Vagina (tissue), 2 donors: ENCODE measurements at regions not wholly inside any gene's neighbourhood (a gene's known extent, or its start where the extent isn't known, plus 50 kb on each side); places are given as distances from the start of the nearest gene placed in this dataset.

ENCODE experiments used
- DNase-seq, 2 donors: peaks; one replicate each; pipeline ENCODE4 v3.0.0-alpha.2; 2017; ENCODE audit errors: extremely low spot score in 2 of 2
- H3K27ac ChIP-seq: fragments of 200-600 bp; sonication (generic); one replicate; pipeline ENCODE4 v1.5.1; 2019
- H3K27me3 ChIP-seq: fragments of 200-600 bp; sonication (generic); one replicate; pipeline ENCODE4 v1.5.1; 2019
- H3K36me3 ChIP-seq, 2 donors: fragments of 200-600 bp; sonication (generic); one replicate each; pipeline ENCODE4 v1.5.1; 2017 to 2019
- H3K4me1 ChIP-seq: fragments of 200-600 bp; sonication (generic); one replicate; pipeline ENCODE4 v1.5.1; 2019
- H3K4me3 ChIP-seq, 2 donors: fragments of 200-600 bp; sonication (generic); 1 replicate in 1 of 2; 2 replicates in 1 of 2; pipeline ENCODE4 v1.5.1; 2016 to 2019
- H3K9me3 ChIP-seq: fragments of 200-600 bp; sonication (generic); one replicate; pipeline ENCODE4 v1.5.1; 2019
- POLR2A ChIP-seq, 2 donors: fragments of 450-650 bp; IDR thresholded peaks; one replicate each; pipeline ENCODE4 v1.6.1; 2017; ENCODE audit warnings: antibody characterized with exemption in 2 of 2, mild to moderate bottlenecking in 2 of 2, moderate library complexity in 2 of 2
- POLR2AphosphoS5 ChIP-seq, 2 donors: sonication (generic); formaldehyde crosslinking; IDR thresholded peaks; one replicate each; pipeline ENCODE4 v1.9.0; 2017; ENCODE audit warnings: antibody characterized with exemption in 2 of 2, mild to moderate bottlenecking in 2 of 2, low read depth in 1 of 2; ENCODE audit not compliant: insufficient read depth in 1 of 2
- intact Hi-C: fragments of 100-400 bp; cut with DNase I; formaldehyde crosslinking; loops from one replicate; pipeline ENCODE4 v1.15.1; 2023
- TF ChIP-seq, protein P1 (sequence below), 3 experiments: fragments of 450-650 bp in 2 of 3; fragments of 200-600 bp in 1 of 3; sonication (generic) in 1 of 3; IDR thresholded peaks; one replicate each; pipeline ENCODE4 v1.5.1; 2017 to 2019; ENCODE audit warnings: antibody characterized with exemption in 3 of 3, mild to moderate bottlenecking in 2 of 3, moderate library complexity in 2 of 3

DNA sequence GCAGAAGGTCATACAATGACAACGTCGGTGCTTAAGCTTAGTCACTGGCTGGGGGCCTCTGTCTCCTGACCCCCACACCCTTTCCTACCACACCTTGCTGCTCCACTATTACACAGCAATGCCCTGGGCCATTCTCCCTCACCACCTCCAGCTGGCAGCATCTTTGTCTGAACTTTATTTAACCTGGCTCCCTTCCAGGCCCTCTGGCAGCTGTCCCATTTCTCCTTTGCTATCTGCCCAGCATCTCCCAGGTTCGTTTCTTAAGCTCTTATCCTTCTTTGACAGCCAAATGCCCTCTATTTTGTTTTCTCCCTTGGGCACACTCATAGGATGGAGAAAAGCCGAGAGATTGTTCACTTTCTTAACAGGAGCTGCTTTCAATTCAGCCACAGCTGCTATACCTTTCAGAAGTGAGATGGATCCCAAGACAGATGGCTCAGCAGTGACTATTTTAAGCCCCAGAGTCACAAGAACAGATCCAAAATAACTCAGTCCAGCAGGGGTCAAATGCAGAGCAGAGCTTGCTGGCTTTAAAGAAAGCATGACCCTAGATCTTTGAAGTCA is 1277.1 kb upstream of the AUTS2 start:
- no peaks in the 10 kb centered on the region for H3K36me3 ChIP-seq
- intact Hi-C loops: no loop called here
- no peaks in the 10 kb centered on the region for H3K27me3 ChIP-seq
- no peak overlapping the region for H3K27ac ChIP-seq
- TF ChIP-seq POLR2AphosphoS5 (IDR thresholded peaks at IDR 0.05; ENCODE audit: insufficient read depth in 1 of 2, low read depth in 1 of 2): peak in 1 of 2 donors; percentile 21
- TF ChIP-seq, protein P1, sequence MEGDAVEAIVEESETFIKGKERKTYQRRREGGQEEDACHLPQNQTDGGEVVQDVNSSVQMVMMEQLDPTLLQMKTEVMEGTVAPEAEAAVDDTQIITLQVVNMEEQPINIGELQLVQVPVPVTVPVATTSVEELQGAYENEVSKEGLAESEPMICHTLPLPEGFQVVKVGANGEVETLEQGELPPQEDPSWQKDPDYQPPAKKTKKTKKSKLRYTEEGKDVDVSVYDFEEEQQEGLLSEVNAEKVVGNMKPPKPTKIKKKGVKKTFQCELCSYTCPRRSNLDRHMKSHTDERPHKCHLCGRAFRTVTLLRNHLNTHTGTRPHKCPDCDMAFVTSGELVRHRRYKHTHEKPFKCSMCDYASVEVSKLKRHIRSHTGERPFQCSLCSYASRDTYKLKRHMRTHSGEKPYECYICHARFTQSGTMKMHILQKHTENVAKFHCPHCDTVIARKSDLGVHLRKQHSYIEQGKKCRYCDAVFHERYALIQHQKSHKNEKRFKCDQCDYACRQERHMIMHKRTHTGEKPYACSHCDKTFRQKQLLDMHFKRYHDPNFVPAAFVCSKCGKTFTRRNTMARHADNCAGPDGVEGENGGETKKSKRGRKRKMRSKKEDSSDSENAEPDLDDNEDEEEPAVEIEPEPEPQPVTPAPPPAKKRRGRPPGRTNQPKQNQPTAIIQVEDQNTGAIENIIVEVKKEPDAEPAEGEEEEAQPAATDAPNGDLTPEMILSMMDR (IDR thresholded peaks at IDR 0.05): no peak
- peaks cover 18% of the 10 kb centered on the region for H3K4me1 ChIP-seq
- no peak overlapping the region for H3K4me3 ChIP-seq
- H3K9me3 ChIP-seq: no peaks in the 10 kb centered on the region
- no peak for DNase-seq

DNA sequence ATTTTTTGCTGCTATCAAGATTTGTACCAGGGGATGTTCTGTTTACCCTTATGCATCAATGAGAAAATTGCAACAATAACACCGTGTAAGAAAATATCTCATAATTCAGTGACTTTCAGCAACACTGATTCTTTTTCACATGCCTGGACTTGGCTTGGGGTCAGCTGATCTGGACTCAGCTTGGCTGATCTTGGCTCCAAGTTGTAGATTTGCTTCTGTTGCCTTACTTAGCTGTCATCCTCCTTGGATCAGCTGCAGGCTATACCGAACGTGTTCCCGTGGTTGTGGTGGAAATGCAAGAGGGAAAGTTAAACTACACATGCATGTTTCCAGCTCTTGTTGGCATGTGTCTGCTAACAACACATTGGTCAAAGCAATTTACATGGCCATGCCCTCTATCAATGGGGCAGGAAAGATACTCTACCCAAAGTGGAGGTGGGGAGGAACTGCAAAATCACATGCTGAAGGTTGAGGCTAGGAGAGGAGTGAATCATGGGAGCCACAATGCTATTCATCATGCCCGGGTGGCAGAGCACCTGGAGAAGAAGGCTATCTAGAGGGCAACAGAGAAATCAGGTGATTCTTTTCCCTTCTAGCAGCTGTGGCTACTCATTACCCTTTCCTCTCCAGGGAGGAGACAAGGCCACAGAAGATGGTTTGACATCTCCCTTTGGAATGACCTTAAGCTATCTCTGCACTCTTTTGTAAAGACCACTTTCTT is 1276.3 kb upstream of the AUTS2 start:
- H3K27me3 ChIP-seq: no peaks in the 10 kb centered on the region
- no peak for DNase-seq
- H3K36me3 ChIP-seq: no peaks in the 10 kb centered on the region
- no peak overlapping the region for H3K27ac ChIP-seq
- H3K4me3 ChIP-seq: no peak overlapping the region
- no peaks in the 10 kb centered on the region for H3K9me3 ChIP-seq
- peaks cover 18% of the 10 kb centered on the region for H3K4me1 ChIP-seq
- TF ChIP-seq, protein P1 (IDR thresholded peaks at IDR 0.05): no peak
- TF ChIP-seq POLR2A (IDR thresholded peaks at IDR 0.05): no peak
- TF ChIP-seq POLR2AphosphoS5 (IDR thresholded peaks at IDR 0.05; ENCODE audit: insufficient read depth in 1 of 2, low read depth in 1 of 2): no peak
- intact Hi-C loops: no loop called here

DNA sequence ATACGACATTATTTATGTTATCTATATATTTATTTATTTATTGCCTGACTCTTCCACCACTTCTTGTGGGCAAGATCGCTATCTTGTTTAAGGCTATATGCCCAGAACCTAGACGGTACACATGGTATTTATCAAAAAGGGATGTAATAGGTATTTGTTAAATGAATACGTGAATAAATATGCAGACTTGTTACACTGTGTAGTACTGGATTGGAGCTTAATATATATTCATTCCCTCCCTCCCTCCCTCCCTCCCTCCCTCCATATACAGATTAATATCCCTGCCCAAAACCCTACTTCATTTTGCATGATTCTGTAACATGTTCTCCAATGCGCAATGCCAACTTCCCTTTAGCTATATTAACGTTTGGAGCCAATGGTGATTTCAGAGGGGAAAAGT is 1273.7 kb upstream of the AUTS2 start:
- Histone ChIP-seq H3K4me1 (peaks cover 18% of the 10 kb centered on the region), H3K9me3 (no peaks in the 10 kb centered on the region), H3K27me3 (no peaks in the 10 kb centered on the region), H3K36me3 (no peaks in the 10 kb centered on the region), H3K27ac (no peak overlapping the region), H3K4me3 (no peak overlapping the region)
- no peak for TF ChIP-seq POLR2AphosphoS5 (IDR thresholded peaks at IDR 0.05; ENCODE audit: insufficient read depth in 1 of 2, low read depth in 1 of 2)
- TF ChIP-seq POLR2A (IDR thresholded peaks at IDR 0.05): no peak
- TF ChIP-seq, protein P1 (IDR thresholded peaks at IDR 0.05): no peak
- intact Hi-C loops: no loop called here
- DNase-seq: no peak

DNA sequence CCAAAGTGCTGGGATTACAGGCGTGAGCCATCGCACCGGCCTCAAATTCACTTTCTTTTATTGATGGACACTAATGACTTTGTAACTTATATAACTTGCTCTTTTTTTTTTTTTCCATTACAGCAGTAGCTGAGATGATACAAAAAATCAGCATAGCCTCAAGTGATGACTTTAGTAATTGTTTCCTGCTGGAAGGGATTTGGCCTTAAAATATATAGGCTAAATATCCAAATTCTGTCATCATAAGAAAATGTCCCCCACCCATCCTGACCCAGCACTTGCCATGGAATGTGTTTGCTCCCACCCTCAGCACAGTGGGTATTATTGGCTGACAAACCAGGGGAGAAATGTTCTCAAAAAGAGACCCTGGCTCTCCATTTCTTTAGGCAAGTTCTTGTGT is 1264.1 kb upstream of the AUTS2 start:
- no peak overlapping the region for H3K27ac ChIP-seq
- no peaks in the 10 kb centered on the region for H3K4me1 ChIP-seq
- DNase-seq: no peak

More for the DNA sequence above, 1264.1 kb upstream of the AUTS2 start:
- TF ChIP-seq POLR2AphosphoS5 (IDR thresholded peaks at IDR 0.05; ENCODE audit: insufficient read depth in 1 of 2, low read depth in 1 of 2): no peak
- no peak for TF ChIP-seq POLR2A (IDR thresholded peaks at IDR 0.05)
- TF ChIP-seq, protein P1 (IDR thresholded peaks at IDR 0.05): no peak
- Histone ChIP-seq H3K9me3 (no peaks in the 10 kb centered on the region), H3K4me3 (no peak overlapping the region), H3K27me3 (no peaks in the 10 kb centered on the region), H3K36me3 (no peaks in the 10 kb centered on the region)
- intact Hi-C loops: no loop called here
